ENCODE measurements at regions not wholly inside any gene's neighbourhood (a gene's known extent, or its start where the extent isn't known, plus 50 kb on each side); places are given as distances from the start of the nearest gene placed in this dataset.

DNA sequence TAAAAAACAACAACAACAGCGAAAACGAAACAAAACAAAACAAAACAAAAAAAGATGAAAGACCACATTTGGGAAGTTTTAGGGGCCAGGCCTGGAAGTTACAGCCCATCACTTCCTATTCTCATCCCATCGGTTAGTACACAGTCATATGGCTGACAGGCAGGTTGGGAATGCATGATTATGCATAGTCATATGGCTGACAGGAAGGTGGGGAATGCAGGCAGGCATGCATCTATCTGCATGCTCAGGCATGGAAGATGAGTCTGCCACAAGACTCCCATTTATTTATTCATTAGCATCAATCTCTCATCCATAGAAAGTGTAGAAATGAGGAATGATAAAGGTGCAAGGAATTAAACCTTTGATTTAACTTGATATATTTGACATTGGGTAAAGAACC is 325.3 kb upstream of the MEX3C start:
- TF ChIP-seq, protein P1, sequence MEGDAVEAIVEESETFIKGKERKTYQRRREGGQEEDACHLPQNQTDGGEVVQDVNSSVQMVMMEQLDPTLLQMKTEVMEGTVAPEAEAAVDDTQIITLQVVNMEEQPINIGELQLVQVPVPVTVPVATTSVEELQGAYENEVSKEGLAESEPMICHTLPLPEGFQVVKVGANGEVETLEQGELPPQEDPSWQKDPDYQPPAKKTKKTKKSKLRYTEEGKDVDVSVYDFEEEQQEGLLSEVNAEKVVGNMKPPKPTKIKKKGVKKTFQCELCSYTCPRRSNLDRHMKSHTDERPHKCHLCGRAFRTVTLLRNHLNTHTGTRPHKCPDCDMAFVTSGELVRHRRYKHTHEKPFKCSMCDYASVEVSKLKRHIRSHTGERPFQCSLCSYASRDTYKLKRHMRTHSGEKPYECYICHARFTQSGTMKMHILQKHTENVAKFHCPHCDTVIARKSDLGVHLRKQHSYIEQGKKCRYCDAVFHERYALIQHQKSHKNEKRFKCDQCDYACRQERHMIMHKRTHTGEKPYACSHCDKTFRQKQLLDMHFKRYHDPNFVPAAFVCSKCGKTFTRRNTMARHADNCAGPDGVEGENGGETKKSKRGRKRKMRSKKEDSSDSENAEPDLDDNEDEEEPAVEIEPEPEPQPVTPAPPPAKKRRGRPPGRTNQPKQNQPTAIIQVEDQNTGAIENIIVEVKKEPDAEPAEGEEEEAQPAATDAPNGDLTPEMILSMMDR (IDR thresholded peaks at IDR 0.05), result no peak
- Histone ChIP-seq H3K4me3 (no peak overlapping the region), H3K27ac (no peak overlapping the region)
- DNase-seq (ENCODE audit: low spot score), result no peak

DNA sequence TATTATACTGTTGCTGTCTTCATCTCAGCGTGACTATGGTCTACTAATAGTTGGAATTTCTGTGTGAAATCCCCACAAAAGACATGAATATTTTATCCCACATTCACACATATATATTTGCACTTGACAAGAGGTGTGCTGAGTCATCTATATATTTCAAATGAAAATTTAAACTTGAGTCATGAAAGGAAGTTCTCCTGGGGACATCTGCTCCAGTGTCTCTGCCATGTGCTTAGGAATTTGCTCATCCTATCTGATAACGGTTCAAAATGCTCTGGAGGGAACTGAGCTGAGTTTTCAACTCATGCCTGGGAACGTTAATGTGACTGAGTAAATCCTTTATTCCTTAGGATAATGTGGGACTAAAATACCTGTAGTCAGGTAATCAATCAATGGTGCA is 326.2 kb upstream of the MEX3C start:
- DNase-seq (ENCODE audit: low spot score), result no peak
- Histone ChIP-seq H3K27ac (no peak overlapping the region), H3K4me3 (no peak overlapping the region)
- TF ChIP-seq, protein P1 (IDR thresholded peaks at IDR 0.05), result no peak

DNA sequence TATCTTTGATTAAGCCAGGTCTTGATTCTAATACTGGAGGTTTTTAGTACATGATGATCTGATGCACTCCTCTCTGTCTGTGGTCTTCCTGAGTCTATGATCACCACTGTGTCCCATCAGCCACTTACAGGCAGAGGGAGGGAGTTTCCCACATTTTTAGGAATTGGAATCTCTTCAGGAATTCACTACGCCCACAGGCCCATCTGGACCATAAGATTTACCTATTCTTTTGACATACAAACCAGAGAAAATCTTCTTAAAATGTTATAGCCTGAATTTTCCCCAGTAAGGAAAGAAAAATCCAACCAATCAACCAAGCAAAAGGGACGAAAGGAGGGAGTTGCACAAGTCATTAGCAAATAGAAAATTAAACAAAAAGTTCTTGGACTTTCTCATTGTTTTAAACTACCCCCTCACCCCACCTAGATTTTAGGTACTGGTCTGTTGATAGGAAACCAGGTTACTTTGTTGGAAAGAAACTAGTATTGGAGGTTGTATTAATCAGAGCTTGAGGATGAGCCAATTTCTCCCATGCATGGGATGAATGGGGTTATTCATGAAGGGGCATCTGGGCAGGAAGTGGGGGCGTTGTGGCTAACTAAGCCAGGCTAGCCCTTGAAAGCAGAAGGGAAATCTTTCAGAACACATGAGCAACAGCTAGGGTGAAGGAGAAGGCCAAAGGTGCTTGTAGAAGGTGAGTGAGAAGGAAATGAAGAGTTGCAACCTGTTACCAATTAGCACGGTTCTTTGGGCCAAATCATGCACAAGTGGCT is 328.2 kb upstream of the MEX3C start:
- DNase-seq (ENCODE audit: low spot score), result no peak
- Histone ChIP-seq H3K27ac (no peak overlapping the region), H3K4me3 (no peak overlapping the region)
- TF ChIP-seq, protein P1 (IDR thresholded peaks at IDR 0.05), result no peak

DNA sequence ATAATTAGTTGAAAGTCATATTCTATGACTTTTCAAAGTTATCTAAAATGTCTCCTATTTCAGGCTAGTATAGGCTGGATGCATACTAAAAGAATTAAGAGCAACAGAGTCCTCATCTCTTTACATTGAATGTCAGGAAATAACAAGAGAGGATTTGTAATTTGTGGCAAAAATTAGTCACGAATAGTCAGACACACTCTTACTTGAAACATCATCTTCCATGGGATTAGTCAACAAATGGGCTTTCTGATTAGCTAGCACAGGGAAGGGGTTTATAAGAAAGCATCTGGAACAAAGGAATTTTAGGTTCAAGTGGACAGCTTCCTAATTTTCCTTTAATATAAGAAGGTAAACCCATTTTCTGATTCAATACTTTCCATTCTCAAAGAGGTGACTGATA is 330.3 kb upstream of the MEX3C start:
- no peak for DNase-seq (ENCODE audit: low spot score)
- TF ChIP-seq, protein P1 (IDR thresholded peaks at IDR 0.05), result no peak
- no peak overlapping the region for H3K4me3 ChIP-seq
- H3K27ac ChIP-seq, result no peak overlapping the region

DNA sequence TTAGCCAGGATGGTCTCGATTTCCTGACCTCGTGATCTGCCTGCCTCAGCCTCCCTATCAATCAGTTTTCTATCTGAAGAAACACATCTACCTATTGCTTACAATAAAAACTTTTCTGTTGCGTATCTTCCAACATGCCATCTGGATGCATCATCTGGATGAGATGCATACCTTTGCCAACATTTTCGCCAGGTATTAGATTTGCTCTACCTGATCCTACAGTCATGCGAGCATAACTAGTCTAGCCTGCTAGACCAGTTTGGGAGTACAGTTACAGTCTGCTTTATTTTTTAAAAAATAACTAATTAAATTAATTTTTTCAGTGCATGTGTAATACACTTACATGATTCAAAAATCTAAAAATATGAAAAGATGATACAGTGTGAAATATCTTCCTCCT is 334.0 kb upstream of the MEX3C start:
- TF ChIP-seq, protein P1 (IDR thresholded peaks at IDR 0.05), result no peak
- DNase-seq (ENCODE audit: low spot score), result no peak

DNA sequence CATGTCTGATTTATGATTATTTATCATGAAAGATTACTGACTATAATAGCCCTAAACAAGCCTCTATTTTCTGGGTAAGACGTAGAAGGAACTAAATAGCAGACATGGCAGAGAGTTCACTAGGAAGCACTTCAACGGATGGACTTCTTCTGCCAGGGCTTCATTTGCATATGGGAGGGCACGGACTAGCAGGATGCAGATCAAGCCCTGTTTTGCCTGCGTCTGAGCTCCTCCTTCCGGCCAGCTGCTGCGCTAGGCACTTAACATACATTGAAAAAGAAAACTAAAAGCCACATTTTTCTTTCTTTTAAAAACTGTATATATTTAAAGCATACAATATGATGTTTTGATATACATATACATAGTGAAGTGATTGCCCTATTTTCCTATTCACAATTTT is 340.0 kb upstream of the MEX3C start:
- DNase-seq (ENCODE audit: low spot score), result no peak
- Histone ChIP-seq H3K4me3 (no peak overlapping the region), H3K27ac (no peak overlapping the region)
- TF ChIP-seq, protein P1 (IDR thresholded peaks at IDR 0.05), result no peak

More for the DNA sequence above, 334.0 kb upstream of the MEX3C start:
- Histone ChIP-seq H3K27ac (no peak overlapping the region), H3K4me3 (no peak overlapping the region)

DNA sequence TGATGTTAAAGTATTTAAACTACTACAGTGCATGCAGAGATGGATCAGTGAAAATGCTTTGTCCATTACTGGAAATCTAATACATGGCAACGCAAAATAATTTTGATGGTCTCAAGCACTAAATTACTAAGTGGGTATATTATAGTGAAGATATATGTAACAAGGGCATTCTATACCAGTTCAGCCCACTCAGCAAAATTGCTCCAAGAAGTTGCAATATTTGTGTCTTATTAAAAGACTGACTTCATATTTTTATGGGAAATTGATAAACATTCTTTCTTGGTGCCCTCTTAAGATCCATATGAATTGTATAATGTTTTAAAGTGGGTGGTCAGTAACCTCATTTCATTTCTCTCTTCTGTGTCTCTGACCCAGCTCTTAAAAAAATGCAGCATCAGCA is 343.1 kb upstream of the MEX3C start:
- no peak overlapping the region for H3K27ac ChIP-seq
- DNase-seq (ENCODE audit: low spot score), result no peak
- no peak overlapping the region for H3K4me3 ChIP-seq
- TF ChIP-seq, protein P1 (IDR thresholded peaks at IDR 0.05), result no peak

All from coronary artery (tissue), 2 donors.